Neutrophil (primary cell): ENCODE measurements at regions not wholly inside any gene's neighbourhood (a gene's known extent, or its start where the extent isn't known, plus 50 kb on each side); places are given as distances from the start of the nearest gene placed in this dataset.

ENCODE experiments used
- H3K27ac ChIP-seq: fragments of 200-600 bp; sonication (generic); 2 replicates; pipeline ENCODE4 v1.5.1; 2016; ENCODE audit warnings: mild to moderate bottlenecking, moderate library complexity
- H3K27me3 ChIP-seq: fragments of 200-600 bp; sonication (generic); 2 replicates; pipeline ENCODE4 v1.6.0; 2016; ENCODE audit warnings: mild to moderate bottlenecking
- H3K36me3 ChIP-seq: fragments of 200-600 bp; sonication (generic); 2 replicates; pipeline ENCODE4 v1.5.1; 2017
- H3K4me1 ChIP-seq, 2 experiments: fragments of 200-600 bp in 1 of 2; sonication (generic) in 1 of 2; 1 replicate in 1 of 2; 2 replicates in 1 of 2; pipeline versions ENCODE4 v1.5.1 to v1.6.1; 2013 to 2016; ENCODE audit warnings: low read depth in 1 of 2, low read length in 1 of 2, mild to moderate bottlenecking in 1 of 2, moderate library complexity in 1 of 2; ENCODE audit not compliant: control insufficient read depth in 1 of 2, insufficient read depth in 1 of 2
- H3K4me3 ChIP-seq, 2 experiments: fragments of 200-600 bp in 1 of 2; sonication (generic) in 1 of 2; 1 replicate in 1 of 2; 2 replicates in 1 of 2; pipeline ENCODE4 v1.5.1; 2013 to 2016; ENCODE audit warnings: low read depth in 1 of 2, low read length in 1 of 2, mild to moderate bottlenecking in 1 of 2, moderate library complexity in 1 of 2
- H3K9me3 ChIP-seq: fragments of 200-600 bp; sonication (generic); 2 replicates; pipeline ENCODE4 v1.5.1; 2016
- TF ChIP-seq, protein P1 (sequence below): fragments of 200-600 bp; sonication (generic); IDR thresholded peaks from 2 replicates; pipeline ENCODE4 v1.5.1; 2016; ENCODE audit warnings: antibody characterized with exemption

DNA sequence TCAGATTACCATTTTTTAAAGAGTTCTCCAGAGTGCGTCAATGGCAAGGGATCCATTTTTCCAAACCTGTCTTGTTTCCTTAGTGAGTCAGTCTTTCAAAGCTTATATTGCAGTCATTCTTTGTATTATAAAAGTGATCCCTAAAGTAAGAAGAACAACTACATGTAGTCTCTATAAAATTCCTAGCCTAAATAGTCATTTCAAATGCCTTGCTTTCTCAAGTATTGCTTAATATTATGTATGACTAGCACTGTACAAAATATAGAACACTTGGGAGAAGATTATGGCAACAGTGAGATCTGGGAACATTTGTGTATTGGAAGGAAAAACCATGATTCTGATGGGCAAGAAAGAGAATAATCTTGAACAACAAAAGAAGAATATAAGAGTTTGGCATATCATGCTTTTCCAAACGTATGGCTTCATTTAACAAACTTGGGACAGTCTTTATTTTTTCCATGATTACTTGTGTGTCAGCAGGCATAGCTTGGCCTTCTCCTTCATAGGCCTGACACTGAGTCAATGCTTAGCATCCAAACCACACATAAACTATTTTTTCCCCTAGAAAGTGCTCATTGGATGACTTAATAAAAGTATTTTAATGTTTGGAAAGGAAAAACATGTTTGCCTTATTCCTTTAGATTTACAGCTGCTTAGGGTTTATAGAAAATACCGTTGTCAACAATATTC lies 547.4 kb downstream of the LTN1 start:
- Histone ChIP-seq H3K36me3 (no peaks in the 10 kb centered on the region), H3K27me3 (no peaks in the 10 kb centered on the region), H3K4me3 (no peak overlapping the region), H3K9me3 (no peaks in the 10 kb centered on the region), H3K27ac (no peak overlapping the region), H3K4me1 (no peaks in the 10 kb centered on the region)
- TF ChIP-seq, protein P1, sequence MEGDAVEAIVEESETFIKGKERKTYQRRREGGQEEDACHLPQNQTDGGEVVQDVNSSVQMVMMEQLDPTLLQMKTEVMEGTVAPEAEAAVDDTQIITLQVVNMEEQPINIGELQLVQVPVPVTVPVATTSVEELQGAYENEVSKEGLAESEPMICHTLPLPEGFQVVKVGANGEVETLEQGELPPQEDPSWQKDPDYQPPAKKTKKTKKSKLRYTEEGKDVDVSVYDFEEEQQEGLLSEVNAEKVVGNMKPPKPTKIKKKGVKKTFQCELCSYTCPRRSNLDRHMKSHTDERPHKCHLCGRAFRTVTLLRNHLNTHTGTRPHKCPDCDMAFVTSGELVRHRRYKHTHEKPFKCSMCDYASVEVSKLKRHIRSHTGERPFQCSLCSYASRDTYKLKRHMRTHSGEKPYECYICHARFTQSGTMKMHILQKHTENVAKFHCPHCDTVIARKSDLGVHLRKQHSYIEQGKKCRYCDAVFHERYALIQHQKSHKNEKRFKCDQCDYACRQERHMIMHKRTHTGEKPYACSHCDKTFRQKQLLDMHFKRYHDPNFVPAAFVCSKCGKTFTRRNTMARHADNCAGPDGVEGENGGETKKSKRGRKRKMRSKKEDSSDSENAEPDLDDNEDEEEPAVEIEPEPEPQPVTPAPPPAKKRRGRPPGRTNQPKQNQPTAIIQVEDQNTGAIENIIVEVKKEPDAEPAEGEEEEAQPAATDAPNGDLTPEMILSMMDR = no peak

DNA sequence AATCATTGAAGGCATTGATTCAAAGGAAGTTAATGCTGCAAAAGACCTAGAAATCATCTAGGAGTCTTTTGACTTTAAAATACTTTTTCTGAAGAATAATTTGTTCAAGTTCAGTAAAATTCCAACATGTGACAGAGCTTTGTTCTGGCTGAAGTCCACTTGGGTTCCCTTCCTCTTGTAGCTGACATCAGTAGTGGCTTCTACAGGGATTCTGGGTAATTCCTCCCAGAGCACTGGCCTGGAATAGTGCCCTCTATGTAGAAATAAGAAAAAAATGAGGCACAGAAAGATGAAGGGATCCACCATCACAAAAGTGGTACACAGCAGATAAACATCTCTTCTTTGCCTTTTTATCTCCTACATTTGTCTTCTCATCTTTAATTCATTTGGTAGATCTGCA lies 548.1 kb downstream of the LTN1 start:
- Histone ChIP-seq H3K36me3 (no peaks in the 10 kb centered on the region), H3K4me1 (no peaks in the 10 kb centered on the region), H3K27ac (no peak overlapping the region), H3K4me3 (no peak overlapping the region), H3K27me3 (no peaks in the 10 kb centered on the region), H3K9me3 (no peaks in the 10 kb centered on the region)
- TF ChIP-seq, protein P1 = no peak

DNA sequence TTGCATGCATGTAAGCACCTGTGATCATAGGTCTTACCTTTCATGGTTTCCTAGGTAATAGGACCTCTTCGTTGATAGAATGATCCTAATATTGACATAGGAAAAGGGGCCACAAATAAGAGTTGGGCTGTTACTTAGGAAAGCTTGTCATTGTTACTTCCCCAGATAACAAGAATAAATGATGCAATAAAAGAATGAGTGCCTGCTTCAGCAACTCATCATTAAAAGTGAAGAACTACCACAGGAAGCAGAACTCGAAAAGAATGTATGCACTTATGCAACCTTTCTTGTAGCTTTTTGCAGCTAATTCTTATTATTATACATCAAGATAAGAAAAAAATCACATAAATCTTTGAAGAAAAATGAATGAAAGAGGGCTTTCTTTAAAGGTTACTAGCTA lies 548.6 kb downstream of the LTN1 start:
- Histone ChIP-seq H3K36me3 (no peaks in the 10 kb centered on the region), H3K4me3 (no peak overlapping the region), H3K4me1 (no peaks in the 10 kb centered on the region), H3K27ac (no peak overlapping the region), H3K9me3 (no peaks in the 10 kb centered on the region), H3K27me3 (no peaks in the 10 kb centered on the region)
- TF ChIP-seq, protein P1 = no peak

DNA sequence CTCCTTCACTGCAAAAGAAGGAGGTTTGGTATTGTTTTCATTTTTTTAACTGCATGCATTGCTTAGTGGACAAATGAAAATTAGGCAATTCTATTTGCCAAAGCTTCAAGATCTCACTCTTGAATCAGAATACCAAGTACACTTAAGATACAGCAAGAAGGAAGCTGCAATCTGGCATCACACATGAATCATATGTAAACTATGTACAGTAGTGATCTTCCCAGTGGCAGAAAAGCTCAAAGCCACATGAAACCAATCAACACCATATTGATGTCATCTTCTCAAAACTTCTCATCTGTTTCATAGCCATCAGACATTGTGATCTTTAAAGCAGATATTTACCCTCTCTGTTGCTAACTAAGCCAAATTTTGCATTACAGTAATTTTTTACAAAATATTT lies 550.1 kb downstream of the LTN1 start:
- TF ChIP-seq, protein P1 = no peak
- H3K36me3 ChIP-seq = no peaks in the 10 kb centered on the region
- H3K9me3 ChIP-seq = no peaks in the 10 kb centered on the region
- H3K4me3 ChIP-seq = no peak overlapping the region
- H3K4me1 ChIP-seq = no peaks in the 10 kb centered on the region
- no peaks in the 10 kb centered on the region for H3K27me3 ChIP-seq
- H3K27ac ChIP-seq = no peak overlapping the region

DNA sequence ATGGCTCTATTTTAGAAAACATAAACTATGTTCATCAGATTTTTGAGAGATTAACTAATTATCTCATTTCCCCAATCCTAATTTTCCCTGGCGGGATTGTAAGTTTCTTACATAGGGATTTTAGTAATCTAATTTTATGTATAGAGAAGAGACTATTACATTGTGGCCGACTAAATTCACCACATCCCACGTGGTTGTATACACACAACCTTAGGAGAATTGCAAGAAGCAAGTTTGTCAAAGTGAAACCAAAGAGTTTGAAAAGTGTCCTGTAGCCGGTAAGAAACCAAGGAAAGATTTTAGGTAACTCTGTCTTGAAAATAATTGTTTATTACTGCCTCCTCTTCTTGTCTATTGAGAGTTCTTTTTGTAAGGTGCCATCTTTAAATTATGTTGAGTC lies 550.6 kb downstream of the LTN1 start:
- Histone ChIP-seq H3K27ac (no peak overlapping the region), H3K4me1 (no peaks in the 10 kb centered on the region), H3K36me3 (no peaks in the 10 kb centered on the region)

More for the DNA sequence above, 550.6 kb downstream of the LTN1 start:
- Histone ChIP-seq H3K4me3 (no peak overlapping the region), H3K27me3 (no peaks in the 10 kb centered on the region), H3K9me3 (no peaks in the 10 kb centered on the region)
- TF ChIP-seq, protein P1 = no peak
